ENCODE measurements at regions not wholly inside any gene's neighbourhood (a gene's known extent, or its start where the extent isn't known, plus 50 kb on each side); places are given as distances from the start of the nearest gene placed in this dataset.

DNA sequence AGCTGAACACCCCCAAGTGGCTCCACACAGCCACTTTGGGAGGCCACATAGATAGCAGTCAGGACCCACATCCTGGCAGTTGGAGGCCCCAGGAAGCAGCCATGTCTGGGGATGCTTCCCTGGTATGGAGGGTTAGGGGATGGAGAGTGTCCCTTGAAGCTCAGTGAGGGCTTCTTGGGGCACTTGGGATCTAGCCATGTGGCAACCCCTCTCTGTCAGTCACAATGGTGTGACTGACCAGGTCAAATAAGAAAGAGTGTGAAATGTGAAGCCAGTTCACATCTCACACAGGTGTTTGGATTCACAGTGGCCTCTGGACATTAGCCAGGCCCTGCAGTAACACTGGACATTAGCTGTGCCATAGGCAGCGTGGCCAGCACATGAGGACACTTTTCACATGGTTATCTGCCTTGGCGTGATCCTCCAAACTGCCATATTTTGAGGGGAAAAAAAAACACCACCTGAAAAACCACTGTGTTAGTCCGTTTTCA is 53.9 kb upstream of the IL17B start:
- TF ChIP-seq, protein P1, sequence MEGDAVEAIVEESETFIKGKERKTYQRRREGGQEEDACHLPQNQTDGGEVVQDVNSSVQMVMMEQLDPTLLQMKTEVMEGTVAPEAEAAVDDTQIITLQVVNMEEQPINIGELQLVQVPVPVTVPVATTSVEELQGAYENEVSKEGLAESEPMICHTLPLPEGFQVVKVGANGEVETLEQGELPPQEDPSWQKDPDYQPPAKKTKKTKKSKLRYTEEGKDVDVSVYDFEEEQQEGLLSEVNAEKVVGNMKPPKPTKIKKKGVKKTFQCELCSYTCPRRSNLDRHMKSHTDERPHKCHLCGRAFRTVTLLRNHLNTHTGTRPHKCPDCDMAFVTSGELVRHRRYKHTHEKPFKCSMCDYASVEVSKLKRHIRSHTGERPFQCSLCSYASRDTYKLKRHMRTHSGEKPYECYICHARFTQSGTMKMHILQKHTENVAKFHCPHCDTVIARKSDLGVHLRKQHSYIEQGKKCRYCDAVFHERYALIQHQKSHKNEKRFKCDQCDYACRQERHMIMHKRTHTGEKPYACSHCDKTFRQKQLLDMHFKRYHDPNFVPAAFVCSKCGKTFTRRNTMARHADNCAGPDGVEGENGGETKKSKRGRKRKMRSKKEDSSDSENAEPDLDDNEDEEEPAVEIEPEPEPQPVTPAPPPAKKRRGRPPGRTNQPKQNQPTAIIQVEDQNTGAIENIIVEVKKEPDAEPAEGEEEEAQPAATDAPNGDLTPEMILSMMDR (IDR thresholded peaks at IDR 0.05) = no peak
- intact Hi-C loops (cut with DNase I) = loop anchor here (5.0 kb wide), 1 partner anchor 116 kb away; no protein-coding TSS in a partner anchor

DNA sequence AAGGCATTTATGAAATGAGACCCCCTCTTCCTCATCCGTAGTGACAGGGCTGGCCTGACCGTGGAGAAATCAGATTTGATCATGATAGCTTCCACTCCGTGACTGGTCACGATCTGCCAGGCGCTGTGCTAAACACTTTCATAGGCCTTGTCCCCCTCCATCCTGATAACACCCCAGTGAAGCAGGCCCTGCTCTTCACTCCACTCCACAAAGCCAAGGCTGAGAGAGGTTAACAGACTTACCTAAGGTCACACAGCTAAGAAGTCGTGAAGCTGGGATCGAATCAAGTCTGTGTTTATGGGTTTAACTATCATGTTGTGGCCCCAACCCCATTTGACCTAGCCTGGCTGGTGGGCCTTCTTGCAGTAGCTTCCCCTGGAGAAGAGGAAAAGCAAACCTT is 53.3 kb upstream of the IL17B start:
- Histone ChIP-seq H3K27ac (no peak overlapping the region), H3K9ac (ENCODE audit: low read depth in 2 of 2, low read length in 2 of 2) (no peak overlapping the region), H3K27me3 (no peaks in the 10 kb centered on the region), H3K4me3 (no peak overlapping the region), H3K36me3 (no peaks in the 10 kb centered on the region), H3K4me1 (peaks cover 4% of the 10 kb centered on the region), H3K9me3 (no peaks in the 10 kb centered on the region)
- no peak for DNase-seq
- intact Hi-C loops (cut with DNase I) = loop anchor here (5.0 kb wide), 1 partner anchor 115 kb away; no protein-coding TSS in a partner anchor
- TF ChIP-seq, protein P1 (IDR thresholded peaks at IDR 0.05) = no peak

More for the DNA sequence above, 53.9 kb upstream of the IL17B start:
- no peaks in the 10 kb centered on the region for H3K9me3 ChIP-seq
- no peak overlapping the region for H3K9ac ChIP-seq (ENCODE audit: low read depth in 2 of 2, low read length in 2 of 2)
- H3K4me3 ChIP-seq = no peak overlapping the region
- no peaks in the 10 kb centered on the region for H3K36me3 ChIP-seq
- H3K27me3 ChIP-seq = no peaks in the 10 kb centered on the region
- no peak for DNase-seq
- H3K4me1 ChIP-seq = peaks cover 4% of the 10 kb centered on the region
- H3K27ac ChIP-seq = no peak overlapping the region

DNA sequence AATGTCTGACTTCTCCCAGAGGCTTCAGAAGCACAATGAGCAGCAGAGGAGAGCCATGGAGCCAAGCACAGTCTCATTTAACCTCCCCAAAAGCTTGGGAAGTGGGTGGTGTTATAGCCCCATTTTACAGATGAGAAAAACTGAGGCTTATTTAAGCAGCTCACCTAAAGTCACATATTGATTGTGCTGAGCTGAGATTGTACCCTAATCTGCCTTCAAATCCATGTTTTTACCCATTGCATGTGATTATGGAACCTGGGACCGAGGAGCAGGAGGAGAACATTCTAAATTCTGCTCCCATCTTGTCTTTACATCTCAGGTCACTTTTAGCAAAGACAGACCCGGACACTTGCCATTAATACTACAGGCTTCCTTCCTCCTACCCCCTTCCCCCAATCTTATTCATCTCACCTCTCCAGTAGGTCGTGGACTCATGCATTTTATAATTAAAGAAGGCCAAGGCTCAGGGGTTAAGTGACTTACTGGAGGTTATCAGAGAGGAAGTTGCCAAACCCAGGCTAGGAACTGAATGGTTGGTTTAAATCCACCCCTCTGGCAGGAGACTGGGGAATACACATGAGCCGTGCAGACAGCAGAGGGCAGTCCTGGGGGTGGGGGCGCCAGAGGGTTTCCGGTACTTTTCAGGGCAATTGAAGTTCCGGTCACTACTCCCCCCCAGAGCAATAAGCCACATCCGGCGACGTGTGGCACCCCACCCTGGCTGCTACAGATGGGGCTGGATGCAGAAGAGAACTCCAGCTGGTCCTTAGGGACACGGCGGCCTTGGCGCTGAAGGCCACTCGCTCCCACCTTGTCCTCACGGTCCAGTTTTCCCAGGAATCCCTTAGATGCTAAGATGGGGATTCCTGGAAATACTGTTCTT is 51.0 kb upstream of the IL17B start:
- no peaks in the 10 kb centered on the region for H3K36me3 ChIP-seq
- intact Hi-C loops (cut with DNase I) = loop anchor here (2.0 to 5.0 kb wide), 2 partner anchors 47 to 113 kb away; no protein-coding TSS in a partner anchor
- H3K4me3 ChIP-seq = no peak overlapping the region
- peaks cover 4% of the 10 kb centered on the region for H3K4me1 ChIP-seq
- peak overlapping the region; percentile 53 for H3K27ac ChIP-seq
- TF ChIP-seq, protein P1 (IDR thresholded peaks at IDR 0.05) = no peak
- H3K27me3 ChIP-seq = no peaks in the 10 kb centered on the region
- no peaks in the 10 kb centered on the region for H3K9me3 ChIP-seq
- peak; percentile 47 for DNase-seq
- H3K9ac ChIP-seq (ENCODE audit: low read depth in 2 of 2, low read length in 2 of 2) = no peak overlapping the region

Small RNA genes in the stretch of these regions (microRNA-seq; reads per million reads assigned to microRNA genes)
- 44,862 reads per million, percentile 97 among the genes with 10 or more reads in this experiment for gene MIR145
